GM18861 (cell line): ENCODE measurements at regions not wholly inside any gene's neighbourhood (a gene's known extent, or its start where the extent isn't known, plus 50 kb on each side); places are given as distances from the start of the nearest gene placed in this dataset.
"Not testable (repeated sequence)": the region's sequence is repeated elsewhere in the genome, so short reads cannot be mapped to it uniquely, and the experiment has no call there.

Experiments used
- ATAC-seq: cut with Tn5 transposase; IDR thresholded peaks from one replicate; pipeline ENCODE4 v1.9.1; 2021; ENCODE audit not compliant: unreplicated experiment

DNA sequence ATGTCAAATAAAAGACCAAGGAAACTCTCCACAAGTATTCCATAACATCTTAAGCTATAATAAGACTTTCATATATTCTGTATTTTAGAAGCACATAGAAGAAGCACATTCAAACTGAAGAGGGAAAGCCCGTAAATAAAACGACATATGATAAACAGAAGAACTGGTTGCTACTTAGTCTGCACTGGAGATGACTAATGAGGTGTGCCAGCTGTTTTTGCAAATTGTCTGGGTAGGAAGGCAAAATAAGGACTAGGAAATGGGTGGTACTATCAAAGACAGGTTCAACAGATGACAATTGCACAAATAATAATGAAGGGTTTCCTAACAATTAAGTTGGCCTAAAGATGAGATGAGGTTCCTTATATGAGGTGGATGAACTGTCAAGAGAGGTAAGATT, 593.2 kb upstream of the CCDC179 start:
- ATAC-seq = no peak

DNA sequence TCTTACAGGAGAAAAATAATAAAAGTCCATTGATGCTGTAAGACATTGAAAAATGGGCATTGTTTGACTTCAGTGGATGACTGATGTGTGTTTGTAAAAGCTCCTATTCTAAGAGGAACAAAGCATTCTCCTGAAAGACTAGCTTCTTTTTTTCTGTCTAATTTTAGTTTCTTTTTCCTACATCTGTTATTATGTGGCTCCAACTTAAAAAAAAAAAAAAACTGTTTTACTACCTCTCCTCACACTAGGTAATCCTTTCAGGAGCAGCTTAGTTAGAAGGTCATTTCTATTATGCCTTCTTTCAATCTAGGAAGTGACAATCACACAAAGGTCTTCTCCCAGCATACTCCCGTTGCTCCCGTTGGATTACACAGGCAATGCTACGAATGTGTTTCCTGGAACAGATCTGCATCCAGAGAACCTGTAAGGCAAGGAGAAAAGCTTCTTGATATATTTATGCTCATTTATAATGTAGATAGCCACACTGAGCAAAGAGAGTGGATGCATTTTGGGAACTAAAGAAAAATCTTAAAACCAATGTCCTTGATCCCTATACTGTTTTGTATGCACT, 595.1 kb upstream of the CCDC179 start:
- no peak for ATAC-seq

DNA sequence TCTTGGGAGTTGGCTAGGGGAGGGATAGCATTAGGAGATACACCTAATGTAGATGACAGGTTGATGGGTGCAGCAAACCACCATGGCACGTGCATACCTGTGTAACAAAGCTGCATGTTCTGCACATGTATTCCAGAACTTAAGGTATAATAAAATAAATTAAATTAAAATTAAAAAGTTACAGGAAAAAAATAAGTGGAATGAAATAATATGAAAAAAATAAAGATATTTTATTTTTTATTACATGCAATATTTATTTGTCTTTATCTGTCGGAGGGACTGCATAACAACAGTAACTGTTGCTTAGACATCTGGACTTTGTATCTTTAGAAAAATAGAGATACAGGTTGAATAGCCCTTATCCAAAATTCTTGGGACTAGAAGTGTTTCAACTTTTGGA, 597.4 kb upstream of the CCDC179 start:
- ATAC-seq = no peak

DNA sequence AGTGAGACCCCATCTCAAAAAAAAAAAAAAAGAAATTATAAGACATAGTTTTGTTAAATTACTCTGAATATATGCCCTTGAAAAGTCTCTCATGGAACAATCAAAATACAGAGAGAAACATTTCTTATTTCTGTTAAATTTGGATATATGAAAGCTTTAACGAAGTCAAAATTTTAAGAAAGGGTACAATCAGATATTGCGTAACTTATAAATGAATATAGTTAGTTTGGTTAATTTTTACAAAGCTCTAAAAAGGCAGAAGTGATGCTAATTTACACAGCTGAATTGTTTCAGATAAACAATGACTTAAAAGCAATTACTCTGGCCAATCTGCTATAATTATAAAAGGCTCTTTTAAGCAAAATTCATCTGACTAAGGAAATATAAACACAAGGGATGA, 611.6 kb upstream of the CCDC179 start:
- ATAC-seq = no peak

DNA sequence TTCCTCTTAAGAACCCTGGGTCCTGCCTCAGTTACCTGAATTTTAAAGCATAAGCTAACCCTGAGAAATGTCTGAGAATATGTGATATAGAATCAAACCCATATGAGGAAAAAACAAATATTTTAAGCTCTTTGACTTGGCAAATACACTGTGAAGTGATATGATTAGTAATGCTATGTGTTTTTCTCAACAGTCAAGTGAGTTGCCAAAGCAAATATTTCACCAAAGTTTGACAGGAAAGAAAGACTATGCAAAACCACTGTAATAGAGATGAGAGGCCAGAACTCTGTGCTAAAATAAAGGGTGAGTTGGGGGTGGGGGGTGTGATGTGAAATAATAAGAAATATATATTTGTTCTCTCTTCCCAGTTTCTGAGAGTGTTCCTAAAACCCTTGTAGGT, 613.5 kb upstream of the CCDC179 start:
- ATAC-seq = no peak

DNA sequence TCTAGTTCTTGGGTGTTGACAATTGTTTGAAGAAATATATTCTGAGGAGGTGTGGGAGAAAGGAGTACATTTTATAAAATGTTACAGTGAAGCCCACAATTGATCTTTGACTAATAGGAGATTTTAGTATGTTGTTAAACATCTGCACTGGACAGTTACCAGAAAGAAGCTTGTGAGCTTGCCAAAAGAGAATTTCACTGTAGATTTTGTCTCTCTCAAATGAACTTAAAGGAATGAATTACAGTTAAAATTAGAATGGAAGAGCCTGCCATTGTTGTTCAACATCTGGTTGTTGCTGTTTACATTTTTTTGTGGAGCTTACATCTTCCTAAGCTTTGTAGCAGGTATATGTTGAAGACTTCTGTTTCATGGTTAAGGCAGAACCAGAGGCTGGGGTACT, 620.5 kb upstream of the CCDC179 start:
- ATAC-seq = no peak

DNA sequence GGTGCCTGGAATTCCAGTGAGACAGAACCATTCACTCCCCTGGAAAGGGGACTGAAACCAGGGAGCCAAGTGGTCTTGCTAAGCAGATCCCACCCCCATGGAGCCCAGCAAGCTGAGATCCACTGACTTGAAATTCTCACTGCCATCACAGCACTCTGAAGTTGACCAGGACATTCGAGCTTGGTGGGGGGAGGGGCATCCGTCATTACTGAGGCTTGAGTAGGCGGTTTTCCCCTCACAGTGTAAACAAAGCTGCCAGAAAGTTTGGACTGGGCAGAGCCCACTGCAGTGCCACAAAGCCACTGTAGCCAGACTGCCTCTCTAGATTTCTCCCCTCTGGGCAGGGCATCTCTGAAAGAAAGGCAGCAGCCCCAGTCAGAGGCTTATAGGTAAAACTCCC, 623.9 kb upstream of the CCDC179 start:
- not testable (repeated sequence) for ATAC-seq

DNA sequence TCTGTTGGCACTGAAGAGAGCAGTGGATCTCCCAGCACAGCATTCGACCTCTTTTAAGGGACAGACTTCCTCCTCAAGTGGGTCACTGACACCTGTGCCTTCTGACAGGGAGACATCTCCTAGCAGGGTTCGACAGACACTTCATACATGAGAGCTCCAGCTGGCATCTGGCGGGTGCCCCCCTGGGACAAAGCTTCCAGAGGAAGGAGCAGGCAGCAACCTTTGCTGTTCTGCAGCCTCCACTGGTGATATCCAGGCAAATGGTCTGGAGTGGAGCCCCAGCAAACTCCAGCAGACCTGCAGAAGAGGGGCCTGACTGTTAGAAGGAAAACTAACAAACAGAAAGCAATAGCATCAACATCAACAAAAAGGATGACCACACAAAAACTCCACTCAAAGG, 624.3 kb upstream of the CCDC179 start:
- ATAC-seq = not testable (repeated sequence)

DNA sequence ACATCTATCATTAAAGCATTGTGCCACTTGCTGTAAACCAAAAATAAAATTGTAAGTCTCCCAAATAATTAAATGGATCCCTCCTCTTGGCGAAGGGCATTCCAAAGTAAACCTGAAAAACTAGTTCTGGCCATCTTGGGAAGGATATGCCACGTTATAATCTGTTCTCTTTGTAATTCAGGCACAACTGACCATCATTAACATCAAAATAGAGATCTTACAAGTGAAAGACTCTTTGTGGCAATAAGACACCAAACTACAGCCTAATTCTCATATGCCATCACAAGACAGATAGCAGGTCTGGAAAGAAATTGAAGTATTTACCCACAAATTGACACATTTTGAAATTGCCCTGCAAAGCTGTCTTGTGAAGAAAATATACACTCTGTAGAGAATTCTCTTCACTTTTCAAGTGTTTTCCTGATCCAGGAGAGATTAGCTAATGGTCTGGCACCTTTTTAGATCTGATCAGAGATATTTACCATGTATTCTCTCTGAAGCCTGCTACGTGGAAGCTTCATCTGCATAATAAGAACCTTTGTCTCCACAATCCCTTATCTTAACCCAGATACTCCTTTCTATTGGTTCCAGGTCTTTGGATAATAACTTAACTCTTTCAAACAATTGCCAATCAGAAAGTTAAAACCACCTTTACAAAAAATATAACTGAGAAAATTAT, 630.4 kb upstream of the CCDC179 start:
- ATAC-seq = no peak

DNA sequence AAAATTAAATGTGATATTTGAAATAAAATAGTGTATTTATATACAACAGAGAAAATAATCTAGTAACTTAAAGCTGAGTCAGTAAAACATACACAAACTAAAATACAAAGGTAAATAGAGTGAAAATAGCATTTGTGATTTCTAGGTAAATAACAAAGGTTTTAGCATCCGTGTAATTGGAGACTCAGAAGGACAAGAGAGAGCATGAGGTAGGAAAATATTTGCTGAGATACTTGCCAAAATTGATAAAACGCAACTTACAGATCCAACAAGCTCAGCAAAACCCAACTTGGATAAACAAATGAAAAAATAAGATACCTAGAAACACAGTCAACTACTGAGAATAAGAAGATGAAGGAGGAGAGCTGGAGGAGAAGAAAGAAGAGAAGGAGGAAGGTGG, 634.7 kb upstream of the CCDC179 start:
- no peak for ATAC-seq

DNA sequence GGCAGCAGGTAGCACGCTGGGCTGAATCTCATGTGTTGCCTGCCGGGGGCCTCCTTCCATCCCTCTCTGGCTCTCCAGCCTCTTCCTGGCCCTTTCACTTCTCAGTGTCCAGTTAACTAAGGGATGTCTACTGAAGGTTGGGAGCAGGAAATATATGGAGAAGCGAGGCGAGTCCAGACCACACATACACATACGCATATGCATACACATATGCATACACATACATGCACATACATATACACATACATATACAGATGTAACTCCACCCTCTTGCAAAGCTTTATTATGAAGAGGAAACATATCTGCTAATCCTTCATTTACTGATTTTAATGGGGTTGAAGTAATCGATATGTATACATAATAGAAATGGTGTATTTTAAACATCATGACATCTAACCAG, 636.1 kb upstream of the CCDC179 start:
- ATAC-seq = no peak

DNA sequence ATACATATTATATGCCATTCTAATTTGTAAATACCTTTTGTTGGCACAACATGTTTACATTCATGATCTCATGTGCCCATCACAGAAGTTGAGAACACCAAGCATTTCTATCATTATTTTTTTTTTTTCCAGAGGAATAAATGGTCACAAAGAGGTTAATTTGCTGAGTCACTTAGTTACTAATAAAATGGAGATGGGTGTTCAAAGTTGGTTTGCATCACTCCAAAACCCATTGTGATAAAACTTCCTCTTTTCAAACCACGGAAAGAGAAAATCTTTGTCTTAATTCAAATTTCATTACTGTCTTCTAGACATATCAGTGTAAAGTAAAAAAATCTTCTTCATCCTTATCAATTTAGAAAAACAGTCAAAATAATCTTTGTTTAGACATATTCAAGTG, 636.8 kb upstream of the CCDC179 start:
- ATAC-seq = no peak

DNA sequence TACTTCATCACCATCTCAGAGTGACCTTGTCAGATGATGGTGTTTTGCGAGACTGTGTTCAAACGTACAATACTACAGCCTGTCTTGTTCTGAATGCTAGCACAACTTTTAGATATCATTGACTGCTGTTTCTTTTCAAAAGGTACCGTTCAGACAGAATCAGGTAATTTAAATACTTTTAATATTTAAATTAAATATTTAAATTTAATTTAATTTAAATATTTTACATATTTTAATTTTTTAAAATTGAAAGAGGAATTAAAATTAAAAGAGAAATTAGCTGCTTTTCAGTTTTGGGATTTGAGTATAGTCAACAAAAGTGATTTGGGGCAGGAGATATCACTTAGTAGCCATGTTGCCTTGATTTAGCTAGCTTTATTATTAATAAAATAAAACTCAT, 642.1 kb upstream of the CCDC179 start:
- no peak for ATAC-seq

DNA sequence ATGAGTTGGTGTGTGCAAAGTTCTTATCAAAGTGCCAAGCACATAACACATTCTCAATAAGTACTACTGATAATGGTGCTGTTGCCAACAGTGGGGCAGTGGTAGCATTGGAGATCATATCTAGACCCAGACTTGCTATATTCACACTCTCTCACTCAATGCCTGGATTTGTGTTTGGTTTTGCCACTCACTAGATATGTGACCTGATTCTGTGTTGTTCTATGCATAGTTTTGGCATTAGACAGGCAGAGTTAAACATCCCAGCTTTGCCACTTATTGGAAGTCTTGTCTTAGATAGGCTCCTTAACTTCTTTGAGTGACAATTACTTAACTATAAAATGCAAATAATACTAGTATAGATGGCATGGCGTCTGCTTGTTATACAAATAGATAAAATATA, 642.6 kb upstream of the CCDC179 start:
- ATAC-seq = no peak

DNA sequence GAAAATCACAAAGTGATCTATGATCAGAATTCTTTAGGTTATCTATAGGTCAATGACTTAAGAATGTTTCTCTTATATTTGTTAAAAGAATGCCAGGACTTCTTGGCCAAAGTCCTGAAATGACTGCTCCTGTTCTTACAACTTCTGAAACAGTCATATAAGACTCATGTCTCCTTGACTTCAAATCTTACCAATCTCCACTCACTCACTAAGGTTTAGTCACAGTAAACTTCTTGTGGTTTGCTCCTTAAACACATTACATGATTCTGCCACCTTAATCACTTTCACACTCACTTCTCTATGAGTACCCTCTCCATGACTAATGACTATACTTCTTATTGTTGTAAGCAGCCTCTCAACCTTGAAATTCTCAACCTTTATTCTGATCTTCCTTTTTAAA, 648.7 kb upstream of the CCDC179 start:
- no peak for ATAC-seq

DNA sequence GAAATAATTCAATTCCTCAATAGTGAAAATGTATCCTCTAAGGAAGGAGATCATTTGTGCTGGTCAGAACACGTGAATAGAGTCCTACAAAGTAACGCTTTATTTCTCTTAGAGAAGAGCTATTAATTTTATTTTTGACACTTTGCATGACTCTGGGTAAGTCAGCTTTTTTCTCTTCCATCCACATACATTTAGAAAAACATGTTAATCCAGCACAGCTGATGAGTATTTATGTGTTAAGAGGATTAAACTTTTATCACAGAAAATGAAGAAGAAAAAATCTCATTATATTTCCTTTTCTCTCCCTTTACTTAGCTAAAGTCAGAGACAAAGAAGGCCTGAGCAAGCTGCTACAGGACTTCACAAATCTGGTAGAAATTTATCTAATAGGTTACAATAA, 649.5 kb upstream of the CCDC179 start:
- ATAC-seq = no peak

DNA sequence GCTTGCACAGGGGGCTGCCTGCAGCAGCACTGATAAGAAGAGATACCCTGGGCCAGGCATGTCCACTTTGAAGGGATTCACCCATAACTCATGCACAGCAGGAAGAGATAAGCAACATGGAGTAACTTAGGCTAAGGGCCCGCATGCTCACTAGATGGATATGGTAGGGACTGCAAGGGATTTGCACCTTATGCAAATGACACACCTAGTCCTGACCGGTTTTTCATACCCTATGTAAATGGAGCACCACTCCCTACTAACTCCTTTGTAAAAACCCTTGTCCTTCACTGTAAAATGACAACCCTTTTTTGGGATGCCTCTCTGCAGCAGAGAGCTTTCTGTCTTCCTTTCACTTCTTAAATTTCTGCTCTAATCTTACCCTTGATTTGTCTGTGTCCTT, 658.9 kb upstream of the CCDC179 start:
- no peak for ATAC-seq

DNA sequence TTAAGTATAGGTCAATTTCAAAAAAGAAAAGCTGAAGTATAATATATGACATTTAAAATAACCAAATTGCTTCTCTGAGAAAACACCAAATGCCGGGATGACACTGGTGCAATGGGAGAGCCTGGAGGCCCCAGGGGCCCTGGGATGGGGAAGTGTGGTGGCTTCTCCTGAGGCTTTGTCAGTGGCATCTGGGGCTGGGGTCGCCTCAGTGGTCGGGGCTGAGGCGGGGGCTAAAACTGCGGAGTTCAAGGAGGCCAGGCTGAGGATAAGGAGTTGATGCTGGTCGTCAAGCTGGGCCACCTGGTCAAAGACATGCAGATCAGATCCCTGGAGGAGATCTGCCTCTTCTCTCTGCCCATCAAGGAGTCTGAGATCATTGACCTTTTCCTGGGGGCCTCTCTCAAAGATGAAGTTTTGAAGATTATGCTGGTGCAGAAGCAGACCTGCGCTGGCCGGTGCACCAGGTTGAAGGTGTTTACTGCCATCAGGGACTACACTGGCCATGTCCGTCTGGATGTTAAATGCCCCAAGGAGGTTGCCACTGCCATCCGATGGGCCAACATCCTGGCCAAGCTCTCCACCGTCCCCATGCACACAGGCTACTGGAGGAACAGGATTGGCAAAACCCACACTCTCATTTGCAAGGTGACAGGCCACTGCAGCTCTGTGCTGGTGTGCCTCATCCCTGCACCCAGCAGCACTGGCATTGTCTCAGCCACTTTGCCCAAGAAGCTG, 660.1 kb upstream of the CCDC179 start:
- ATAC-seq = no peak

DNA sequence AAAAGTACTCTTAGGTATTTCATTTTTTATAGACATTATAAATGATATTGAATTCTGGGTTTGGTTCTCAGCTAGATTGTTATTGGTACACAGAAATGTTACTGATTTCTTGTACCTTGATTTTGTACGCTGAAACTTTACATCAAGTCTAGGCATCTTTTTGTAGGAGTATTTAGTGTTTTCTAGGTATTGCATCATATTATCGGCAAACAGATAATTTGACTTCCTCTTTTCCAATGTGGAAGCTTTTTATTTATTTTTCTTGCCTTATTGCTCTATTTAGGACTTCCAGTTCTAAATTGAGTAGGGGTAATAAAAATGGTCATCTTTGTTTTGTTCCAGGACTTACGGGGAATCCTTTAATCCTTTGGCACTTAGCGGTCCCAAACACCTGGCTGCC, 676.6 kb upstream of the CCDC179 start:
- ATAC-seq = no peak

DNA sequence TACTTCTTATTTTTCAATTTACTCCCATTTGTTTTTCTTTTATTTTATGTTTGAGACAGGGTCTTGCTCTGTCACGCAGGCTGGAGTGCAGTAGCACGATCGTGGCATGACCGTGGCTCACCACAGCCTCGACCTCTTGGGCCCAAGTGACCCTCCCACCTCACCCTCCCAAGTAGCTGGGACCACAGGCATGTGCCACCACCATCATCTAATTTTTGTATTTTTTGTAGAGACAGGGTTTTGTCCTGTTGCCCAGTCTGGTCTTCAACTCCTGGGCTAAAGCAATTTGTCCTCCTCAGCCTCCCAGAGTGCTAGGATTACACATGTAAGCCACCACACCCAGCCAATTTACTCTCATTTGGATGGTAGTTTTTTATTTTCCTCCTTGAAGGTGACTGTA, 679.3 kb upstream of the CCDC179 start:
- ATAC-seq = no peak

DNA sequence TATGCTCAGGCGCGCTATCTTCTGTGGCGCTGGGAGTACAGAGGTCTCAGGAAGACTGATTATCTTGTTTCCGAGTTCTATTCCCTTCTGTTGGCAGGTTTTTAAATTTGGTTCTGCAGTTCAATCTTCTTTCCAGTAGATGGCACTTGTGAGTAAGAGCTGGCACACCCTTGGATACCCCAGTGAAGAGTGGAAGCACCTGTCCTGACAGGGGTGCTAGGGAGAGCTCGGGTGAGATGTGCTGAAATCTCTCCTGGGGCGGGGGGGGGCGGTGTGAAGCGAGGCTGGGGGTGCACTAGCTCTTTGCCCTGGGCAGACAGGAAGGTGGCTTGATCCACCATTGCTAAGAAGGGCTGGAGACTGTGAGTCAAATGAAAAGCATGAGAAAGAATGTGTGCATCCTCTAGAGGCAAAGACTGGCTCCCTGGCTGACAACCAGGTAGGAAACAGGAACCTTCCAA, 679.9 kb upstream of the CCDC179 start:
- peak; percentile 91 for ATAC-seq

DNA sequence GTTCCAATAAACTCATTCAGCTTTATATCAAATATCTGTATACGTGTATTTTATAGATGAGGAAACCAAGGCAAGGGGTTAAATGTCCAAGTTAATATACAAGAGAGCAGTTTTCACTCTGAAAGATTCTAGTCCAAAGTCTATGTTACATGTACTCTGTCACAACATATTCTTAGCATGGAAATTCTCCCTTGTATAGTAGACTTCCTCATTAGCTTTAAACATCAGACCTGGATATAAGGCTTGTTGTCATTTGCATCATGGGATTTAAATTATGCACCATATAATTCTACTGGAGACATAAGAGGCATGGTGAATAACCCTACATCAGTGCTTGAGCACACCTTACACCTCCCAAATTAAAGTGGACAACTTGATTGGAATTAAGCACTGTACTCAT, 681.9 kb upstream of the CCDC179 start:
- ATAC-seq = no peak
